ENCODE measurements at regions not wholly inside any gene's neighbourhood (a gene's known extent, or its start where the extent isn't known, plus 50 kb on each side); places are given as distances from the start of the nearest gene placed in this dataset.

GRCh38 chr5:175357995-175358394, 86.0 kb downstream of the DRD1 start:
- no peaks in the 10 kb centered on the region for H3K9me2 ChIP-seq (replicated peaks; ENCODE audit: control insufficient read depth, low read length)
- H3K9me3 ChIP-seq (ENCODE audit: control insufficient read depth, insufficient read depth, low read length) = no peaks in the 10 kb centered on the region
- H3F3A ChIP-seq (ENCODE audit: control insufficient read depth, insufficient read depth) = no peaks in the 10 kb centered on the region
- no peaks in the 10 kb centered on the region for H4K20me1 ChIP-seq (ENCODE audit: control insufficient read depth, insufficient read depth, low read depth, low read length)
- peaks cover 4% of the 10 kb centered on the region; the same call in 1 of the 2 replicates for H3K4me1 ChIP-seq (ENCODE audit: control insufficient read depth, low read length)
- H3K4me3 ChIP-seq (ENCODE audit: low read length) = no peak overlapping the region
- H3K27ac ChIP-seq (ENCODE audit: low read depth, low read length) = no peak overlapping the region
- no peaks in the 10 kb centered on the region for H3K79me2 ChIP-seq (ENCODE audit: control insufficient read depth, low read length)
- no peak for TF ChIP-seq EZH2phosphoT487 (IDR thresholded peaks at IDR 0.05; ENCODE audit: borderline replicate concordance, low read length)
- TF ChIP-seq CTCF (IDR thresholded peaks at IDR 0.05; ENCODE audit: low read depth, low read length, poor library complexity, severe bottlenecking) = no peak
- no peak overlapping the region for H3K4me2 ChIP-seq (ENCODE audit: low read length)
- no peaks in the 10 kb centered on the region for H3K36me3 ChIP-seq (ENCODE audit: control insufficient read depth, low read length)
- H3K27me3 ChIP-seq (ENCODE audit: control insufficient read depth, low read length) = no peaks in the 10 kb centered on the region

GRCh38 chr5:175356428-175356827, 87.6 kb downstream of the DRD1 start:
- no peaks in the 10 kb centered on the region for H3K27me3 ChIP-seq (ENCODE audit: control insufficient read depth, low read length)
- no peaks in the 10 kb centered on the region for H3K79me2 ChIP-seq (ENCODE audit: control insufficient read depth, low read length)
- no peaks in the 10 kb centered on the region for H3K36me3 ChIP-seq (ENCODE audit: control insufficient read depth, low read length)
- no peak overlapping the region for H3K4me3 ChIP-seq (ENCODE audit: low read length)
- H3K4me1 ChIP-seq (ENCODE audit: control insufficient read depth, low read length) = peaks cover under 1% of the 10 kb centered on the region; the same call in 1 of the 2 replicates
- H4K20me1 ChIP-seq (ENCODE audit: control insufficient read depth, insufficient read depth, low read depth, low read length) = no peaks in the 10 kb centered on the region
- H3K27ac ChIP-seq (ENCODE audit: low read depth, low read length) = no peak overlapping the region
- H3K9me3 ChIP-seq (ENCODE audit: control insufficient read depth, insufficient read depth, low read length) = no peaks in the 10 kb centered on the region
- no peaks in the 10 kb centered on the region for H3K9me2 ChIP-seq (replicated peaks; ENCODE audit: control insufficient read depth, low read length)
- no peaks in the 10 kb centered on the region for H3F3A ChIP-seq (ENCODE audit: control insufficient read depth, insufficient read depth)
- TF ChIP-seq CTCF (IDR thresholded peaks at IDR 0.05; ENCODE audit: low read depth, low read length, poor library complexity, severe bottlenecking) (no peak), EZH2phosphoT487 (IDR thresholded peaks at IDR 0.05; ENCODE audit: borderline replicate concordance, low read length) (no peak)
- H3K4me2 ChIP-seq (ENCODE audit: low read length) = no peak overlapping the region

DNA sequence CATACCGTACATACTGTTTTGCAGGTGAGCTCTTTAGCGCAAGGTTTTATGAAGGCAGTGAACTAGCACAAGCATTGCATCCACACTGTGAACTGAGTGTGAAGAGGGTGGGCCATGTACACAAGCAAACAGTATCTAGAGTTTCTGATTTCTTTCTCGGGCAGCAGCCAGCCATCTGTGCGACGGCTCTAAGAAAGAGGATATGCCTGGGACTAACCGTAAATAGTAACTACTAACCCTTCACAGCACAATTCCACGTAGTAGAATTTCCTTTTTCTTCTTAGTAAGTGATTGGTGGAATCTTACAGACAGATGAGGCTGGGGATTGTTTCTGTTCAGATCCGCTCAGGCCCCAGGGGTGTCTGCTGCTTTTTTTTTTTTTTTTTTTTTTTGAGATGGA, 89.0 kb downstream of the DRD1 start:
- Histone ChIP-seq H4K20me1 (ENCODE audit: control insufficient read depth, insufficient read depth, low read depth, low read length) (no peaks in the 10 kb centered on the region), H3K36me3 (ENCODE audit: control insufficient read depth, low read length) (no peaks in the 10 kb centered on the region), H3K9me3 (ENCODE audit: control insufficient read depth, insufficient read depth, low read length) (no peaks in the 10 kb centered on the region), H3K79me2 (ENCODE audit: control insufficient read depth, low read length) (no peaks in the 10 kb centered on the region), H3K4me3 (ENCODE audit: low read length) (no peak overlapping the region), H3K27ac (ENCODE audit: low read depth, low read length) (no peak overlapping the region), H3K9me2 (replicated peaks; ENCODE audit: control insufficient read depth, low read length) (no peaks in the 10 kb centered on the region), H3K4me1 (ENCODE audit: control insufficient read depth, low read length) (no peaks in the 10 kb centered on the region), H3K27me3 (ENCODE audit: control insufficient read depth, low read length) (no peaks in the 10 kb centered on the region), H3F3A (ENCODE audit: control insufficient read depth, insufficient read depth) (no peaks in the 10 kb centered on the region), H3K4me2 (ENCODE audit: low read length) (no peak overlapping the region)
- TF ChIP-seq CTCF (IDR thresholded peaks at IDR 0.05; ENCODE audit: low read depth, low read length, poor library complexity, severe bottlenecking) (no peak), EZH2phosphoT487 (IDR thresholded peaks at IDR 0.05; ENCODE audit: borderline replicate concordance, low read length) (no peak)

DNA sequence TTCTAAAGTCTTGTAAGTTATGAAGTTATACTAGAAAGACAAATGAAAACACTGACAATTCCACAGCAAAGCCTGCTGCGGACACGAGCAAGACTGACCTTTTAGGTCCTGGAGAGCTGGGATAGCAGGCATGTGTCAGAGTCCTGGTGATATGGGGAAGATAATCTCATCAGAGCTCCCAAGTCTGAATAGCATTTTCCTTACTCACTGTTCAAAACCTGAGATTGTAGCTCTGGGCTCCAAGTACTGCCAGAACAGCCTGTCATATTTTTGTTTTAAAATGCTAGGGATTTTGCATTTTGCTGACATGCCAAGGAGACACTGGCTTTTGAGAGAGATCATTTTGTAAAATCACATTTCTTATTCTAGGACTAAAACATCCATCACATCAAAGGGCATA, 90.1 kb downstream of the DRD1 start:
- TF ChIP-seq CTCF (IDR thresholded peaks at IDR 0.05; ENCODE audit: low read depth, low read length, poor library complexity, severe bottlenecking) (no peak), EZH2phosphoT487 (IDR thresholded peaks at IDR 0.05; ENCODE audit: borderline replicate concordance, low read length) (no peak)
- H3K4me3 ChIP-seq (ENCODE audit: low read length) = no peak overlapping the region
- H3K9me3 ChIP-seq (ENCODE audit: control insufficient read depth, insufficient read depth, low read length) = no peaks in the 10 kb centered on the region
- H3K27ac ChIP-seq (ENCODE audit: low read depth, low read length) = no peak overlapping the region
- H3K4me1 ChIP-seq (ENCODE audit: control insufficient read depth, low read length) = no peaks in the 10 kb centered on the region
- no peaks in the 10 kb centered on the region for H3K27me3 ChIP-seq (ENCODE audit: control insufficient read depth, low read length)
- no peaks in the 10 kb centered on the region for H4K20me1 ChIP-seq (ENCODE audit: control insufficient read depth, insufficient read depth, low read depth, low read length)
- H3K9me2 ChIP-seq (replicated peaks; ENCODE audit: control insufficient read depth, low read length) = no peaks in the 10 kb centered on the region
- H3F3A ChIP-seq (ENCODE audit: control insufficient read depth, insufficient read depth) = no peaks in the 10 kb centered on the region
- no peaks in the 10 kb centered on the region for H3K36me3 ChIP-seq (ENCODE audit: control insufficient read depth, low read length)
- H3K79me2 ChIP-seq (ENCODE audit: control insufficient read depth, low read length) = no peaks in the 10 kb centered on the region
- H3K4me2 ChIP-seq (ENCODE audit: low read length) = no peak overlapping the region

Measured in DOHH2 (cell line).